ENCODE measurements at regions not wholly inside any gene's neighbourhood (a gene's known extent, or its start where the extent isn't known, plus 50 kb on each side); places are given as distances from the start of the nearest gene placed in this dataset.

DNA sequence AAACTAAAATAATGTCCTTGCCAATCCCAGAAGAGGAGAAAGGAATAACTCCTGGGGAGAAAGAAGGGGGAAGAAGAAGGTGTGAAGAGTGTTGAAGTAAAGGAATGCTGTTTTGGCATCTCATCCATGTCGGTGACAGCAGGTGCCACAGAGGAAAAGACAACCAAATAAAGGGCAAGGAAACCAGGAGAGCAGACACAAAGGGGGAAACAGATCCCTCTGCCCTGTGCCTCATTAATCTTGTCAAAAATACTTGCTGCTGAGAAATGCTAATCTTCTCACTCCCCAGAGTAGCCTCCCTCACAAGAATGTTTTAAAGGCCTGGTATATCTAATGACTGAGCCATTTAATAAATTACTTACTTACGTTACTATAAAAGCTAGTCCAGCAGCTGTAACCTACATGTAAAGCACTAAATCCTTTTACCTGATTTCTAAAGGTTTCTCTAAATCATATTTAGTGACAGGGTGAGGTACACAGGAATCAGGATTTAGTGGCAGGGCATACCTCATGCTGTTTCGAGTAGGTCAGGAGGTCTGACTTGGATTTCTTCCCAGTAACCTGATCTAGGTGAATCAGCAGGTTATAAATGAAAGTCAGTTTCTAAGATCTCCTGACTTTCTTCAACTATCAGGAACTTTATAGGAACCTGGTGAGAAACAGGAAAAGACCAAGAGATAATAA, 377.1 kb downstream of the CENPW start:
- no peak for DNase-seq (ENCODE audit: low spot score in 2 of 2)
- no peaks in the 10 kb centered on the region for H3K36me3 ChIP-seq
- H3K27ac ChIP-seq = no peak overlapping the region
- WGBS, 2 donors = 58 to 59% methylated on average over 3 of the region's 3 CpGs
- no peak overlapping the region for H3K4me3 ChIP-seq
- H3K9me3 ChIP-seq = no peaks in the 10 kb centered on the region
- no peaks in the 10 kb centered on the region for H3K4me1 ChIP-seq
- TF ChIP-seq POLR2A (IDR thresholded peaks at IDR 0.05) = no peak
- no peak for TF ChIP-seq EP300 (IDR thresholded peaks at IDR 0.05)
- TF ChIP-seq, protein P1, sequence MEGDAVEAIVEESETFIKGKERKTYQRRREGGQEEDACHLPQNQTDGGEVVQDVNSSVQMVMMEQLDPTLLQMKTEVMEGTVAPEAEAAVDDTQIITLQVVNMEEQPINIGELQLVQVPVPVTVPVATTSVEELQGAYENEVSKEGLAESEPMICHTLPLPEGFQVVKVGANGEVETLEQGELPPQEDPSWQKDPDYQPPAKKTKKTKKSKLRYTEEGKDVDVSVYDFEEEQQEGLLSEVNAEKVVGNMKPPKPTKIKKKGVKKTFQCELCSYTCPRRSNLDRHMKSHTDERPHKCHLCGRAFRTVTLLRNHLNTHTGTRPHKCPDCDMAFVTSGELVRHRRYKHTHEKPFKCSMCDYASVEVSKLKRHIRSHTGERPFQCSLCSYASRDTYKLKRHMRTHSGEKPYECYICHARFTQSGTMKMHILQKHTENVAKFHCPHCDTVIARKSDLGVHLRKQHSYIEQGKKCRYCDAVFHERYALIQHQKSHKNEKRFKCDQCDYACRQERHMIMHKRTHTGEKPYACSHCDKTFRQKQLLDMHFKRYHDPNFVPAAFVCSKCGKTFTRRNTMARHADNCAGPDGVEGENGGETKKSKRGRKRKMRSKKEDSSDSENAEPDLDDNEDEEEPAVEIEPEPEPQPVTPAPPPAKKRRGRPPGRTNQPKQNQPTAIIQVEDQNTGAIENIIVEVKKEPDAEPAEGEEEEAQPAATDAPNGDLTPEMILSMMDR (IDR thresholded peaks at IDR 0.05) = no peak
- H3K27me3 ChIP-seq = no peaks in the 10 kb centered on the region

DNA sequence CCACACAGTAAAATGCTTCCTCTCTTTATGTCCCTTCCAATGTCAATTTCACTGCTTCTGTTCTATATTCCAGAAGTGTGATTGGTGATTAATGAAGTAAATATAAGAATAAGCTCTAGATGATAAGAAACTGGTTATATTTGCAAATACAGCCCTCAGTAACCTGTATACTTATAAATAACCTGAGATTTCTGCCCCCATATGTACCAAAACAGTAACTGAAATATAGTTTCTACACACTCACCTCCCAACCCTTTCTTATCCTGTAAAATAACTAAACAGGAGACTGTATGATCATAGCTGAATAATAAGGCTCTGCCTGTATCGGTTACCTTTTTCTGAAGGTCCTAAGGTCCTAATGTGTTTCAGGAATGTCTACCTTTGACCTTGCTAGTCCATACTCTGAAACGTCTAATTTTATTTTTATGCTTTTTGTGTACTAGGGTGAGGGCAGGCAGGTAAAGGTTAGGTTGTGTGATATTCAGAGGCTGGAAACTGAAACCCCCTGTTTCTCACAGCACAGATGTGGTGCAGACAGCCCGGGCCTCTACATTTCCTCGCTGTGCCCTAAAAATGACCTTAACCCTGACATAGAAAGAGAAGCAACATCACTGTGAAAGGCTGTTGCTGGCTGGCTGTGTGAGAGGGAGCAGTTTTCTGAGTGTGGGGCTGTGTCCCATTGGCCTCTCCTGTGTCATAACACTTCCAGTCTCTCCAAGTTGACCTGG, 378.8 kb downstream of the CENPW start:
- no peak overlapping the region for H3K4me3 ChIP-seq
- H3K36me3 ChIP-seq = no peaks in the 10 kb centered on the region
- H3K27me3 ChIP-seq = no peaks in the 10 kb centered on the region
- H3K27ac ChIP-seq = no peak overlapping the region
- no peaks in the 10 kb centered on the region for H3K4me1 ChIP-seq
- no peaks in the 10 kb centered on the region for H3K9me3 ChIP-seq
- WGBS, 2 donors = 48 to 52% methylated on average over 4 of the region's 4 CpGs
- DNase-seq (ENCODE audit: low spot score in 2 of 2) = no peak
- TF ChIP-seq, protein P1 (IDR thresholded peaks at IDR 0.05) = no peak

DNA sequence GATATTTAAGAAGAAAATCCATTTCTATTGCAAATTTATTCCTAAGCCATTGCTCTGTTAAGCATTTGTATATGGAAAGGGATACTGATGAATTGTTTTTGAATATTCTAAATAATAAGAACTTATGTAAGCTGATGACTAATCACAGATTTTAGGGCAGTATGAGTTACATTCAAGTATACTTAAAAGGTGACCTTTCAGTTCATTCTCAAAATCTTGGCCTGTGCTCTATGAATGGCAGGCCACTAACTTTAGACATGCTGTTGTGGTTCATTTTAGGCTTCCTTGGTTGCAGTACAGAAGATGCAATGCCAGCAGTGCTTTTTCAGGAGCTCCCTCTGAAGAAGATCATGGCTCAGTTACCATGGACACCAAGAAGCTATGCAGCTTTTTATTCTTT, 380.4 kb downstream of the CENPW start:
- H3K9me3 ChIP-seq = no peaks in the 10 kb centered on the region
- no peaks in the 10 kb centered on the region for H3K4me1 ChIP-seq
- H3K27ac ChIP-seq = no peak overlapping the region
- H3K36me3 ChIP-seq = no peaks in the 10 kb centered on the region
- H3K27me3 ChIP-seq = no peaks in the 10 kb centered on the region
- DNase-seq (ENCODE audit: low spot score in 2 of 2) = no peak
- TF ChIP-seq POLR2A (IDR thresholded peaks at IDR 0.05) (no peak), EP300 (IDR thresholded peaks at IDR 0.05) (no peak)
- TF ChIP-seq, protein P1 (IDR thresholded peaks at IDR 0.05) = no peak
- no peak overlapping the region for H3K4me3 ChIP-seq

DNA sequence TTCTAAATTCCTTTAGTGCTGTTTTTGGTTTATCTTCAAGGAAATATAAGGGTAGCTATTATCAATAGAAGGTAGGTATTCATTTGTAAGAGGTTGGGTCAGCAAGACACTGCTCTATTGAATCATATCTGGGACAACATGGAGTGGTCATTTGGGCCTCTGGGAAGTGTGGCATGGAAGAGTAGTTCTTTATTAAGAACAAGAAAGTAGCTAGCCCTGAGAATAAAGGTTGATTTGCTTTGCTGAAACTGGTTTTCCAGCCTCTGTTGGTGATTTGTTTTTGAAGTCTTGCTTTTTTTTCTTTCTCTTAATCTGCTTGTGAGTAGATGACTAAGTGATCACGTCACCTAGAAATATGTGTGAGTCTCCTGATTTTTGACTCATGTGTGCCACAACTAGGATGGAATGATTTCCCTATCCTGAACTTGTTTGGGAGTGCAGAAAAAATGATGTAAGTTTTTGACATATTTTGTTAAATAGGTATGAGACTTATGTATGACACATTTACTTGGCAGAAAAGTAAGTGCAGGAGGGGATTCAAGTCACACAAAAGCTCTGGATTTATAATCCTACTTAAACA, 381.8 kb downstream of the CENPW start:
- TF ChIP-seq EP300 (IDR thresholded peaks at IDR 0.05) (no peak), POLR2A (IDR thresholded peaks at IDR 0.05) (no peak)
- TF ChIP-seq, protein P1 (IDR thresholded peaks at IDR 0.05) = no peak
- Histone ChIP-seq H3K9me3 (peaks cover 0 to 2% (median 0%) of the 10 kb centered on the region in 4 donors), H3K36me3 (no peaks in the 10 kb centered on the region), H3K27me3 (no peaks in the 10 kb centered on the region), H3K4me3 (no peak overlapping the region), H3K4me1 (no peaks in the 10 kb centered on the region), H3K27ac (no peak overlapping the region)
- WGBS, 2 donors = 77 to 90% methylated on average over 1 of the region's 1 CpG
- no peak for DNase-seq (ENCODE audit: low spot score in 2 of 2)

DNA sequence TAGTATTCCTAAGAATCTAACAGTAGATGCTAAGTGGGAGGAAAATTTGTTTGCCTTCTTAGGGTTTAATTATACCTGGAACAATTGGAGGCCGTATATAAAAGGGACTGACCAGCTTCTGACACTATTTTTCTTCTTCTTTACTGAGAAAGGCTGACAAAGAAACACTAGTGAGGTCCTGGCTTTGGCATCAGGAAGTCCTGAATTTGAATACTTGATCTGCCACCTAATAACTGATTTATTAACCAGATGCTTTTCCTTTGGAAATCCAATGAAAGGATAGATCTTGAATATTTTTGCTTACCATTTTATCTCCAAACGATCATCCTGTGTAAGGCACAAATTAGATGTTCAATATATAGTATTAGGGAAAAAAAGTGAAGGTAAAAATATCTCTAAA, 382.5 kb downstream of the CENPW start:
- no peak overlapping the region for H3K4me3 ChIP-seq
- H3K36me3 ChIP-seq = no peaks in the 10 kb centered on the region
- 75 to 82% methylated on average over 2 of the region's 2 CpGs for WGBS, 2 donors
- TF ChIP-seq EP300 (IDR thresholded peaks at IDR 0.05) (no peak), POLR2A (IDR thresholded peaks at IDR 0.05) (no peak)
- TF ChIP-seq, protein P1 (IDR thresholded peaks at IDR 0.05) = no peak
- H3K27me3 ChIP-seq = no peaks in the 10 kb centered on the region
- H3K4me1 ChIP-seq = no peaks in the 10 kb centered on the region
- H3K9me3 ChIP-seq = peaks cover 0 to 5% (median 0%) of the 10 kb centered on the region in 4 donors
- no peak overlapping the region for H3K27ac ChIP-seq
- DNase-seq (ENCODE audit: low spot score in 2 of 2) = no peak
